H1 (cell line): ENCODE measurements at regions not wholly inside any gene's neighbourhood (a gene's known extent, or its start where the extent isn't known, plus 50 kb on each side); places are given as distances from the start of the nearest gene placed in this dataset.

Experiments used
- CTCF ChIA-PET: fragments of 300-600 bp; sonication (Branson Sonifier 250); formaldehyde crosslinking; loops from one replicate; lab custom pipeline; 2021; ENCODE audit not compliant: partially characterized antibody; lab: Charles Lee
- POLR2A ChIA-PET: fragments of 300-600 bp; sonication (Branson Sonifier 250); formaldehyde crosslinking; loops from one replicate; lab custom pipeline; 2021; ENCODE audit warnings: inconsistent platforms; ENCODE audit not compliant: partially characterized antibody; lab: Charles Lee
- DNase-seq, 2 experiments: peaks; one replicate each; pipeline versions ENCODE4 v3.0.0 to v3.0.0-alpha.2; 2010 to 2022; ENCODE audit warnings: low spot score in 2 of 2, low read depth in 1 of 2, mixed read lengths in 1 of 2
- FAIRE-seq: peaks from 2 replicates; lab custom pipeline; 2011; peaks lifted over from hg19 to GRCh38; lab: Jason Lieb, UNC
- H2AFZ ChIP-seq: 2 replicates; pipeline ENCODE4 v1.8.1; 2012; ENCODE audit warnings: low read length, inconsistent platforms
- H2AK5ac ChIP-seq: 2 replicates; pipeline ENCODE4 v1.6.1; 2013; ENCODE audit warnings: low read depth, low read length
- H2BK120ac ChIP-seq: replicated peaks from 2 replicates; pipeline ENCODE3; 2013; ENCODE audit warnings: low read depth, low read length, inconsistent platforms
- H2BK12ac ChIP-seq: 2 replicates; pipeline ENCODE4 v1.6.1; 2013; ENCODE audit warnings: low read depth, low read length
- H2BK15ac ChIP-seq: 2 replicates; pipeline ENCODE4 v1.6.1; 2013; ENCODE audit warnings: low read length
- H2BK20ac ChIP-seq: 2 replicates; pipeline ENCODE4 v1.6.1; 2013; ENCODE audit warnings: low read length
- H2BK5ac ChIP-seq: 2 replicates; pipeline ENCODE4 v1.6.1; 2013; ENCODE audit warnings: low read depth, low read length
- H3K14ac ChIP-seq: 2 replicates; pipeline ENCODE4 v1.6.1; 2013; ENCODE audit warnings: inconsistent platforms; ENCODE audit not compliant: insufficient read length
- H3K18ac ChIP-seq: 2 replicates; pipeline ENCODE4 v1.6.1; 2013; ENCODE audit warnings: low read length; ENCODE audit errors: extremely low read depth
- H3K23ac ChIP-seq: 2 replicates; pipeline ENCODE4 v1.6.1; 2013; ENCODE audit warnings: inconsistent platforms; ENCODE audit not compliant: insufficient read length
- H3K23me2 ChIP-seq: 2 replicates; pipeline ENCODE4 v1.6.1; 2013; ENCODE audit warnings: low read depth, low read length
- H3K27ac ChIP-seq: 2 replicates; pipeline ENCODE4 v1.6.1; 2011; ENCODE audit warnings: low read depth, low read length, inconsistent platforms
- H3K27me3 ChIP-seq, 4 experiments: replicated peaks in 1 of 4; 1 replicate in 1 of 4; 2 replicates in 3 of 4; pipeline versions ENCODE4 v1.6.1 to v1.8.1; 2011 to 2013; ENCODE audit warnings: low read length in 3 of 4, mild to moderate bottlenecking in 3 of 4, inconsistent platforms in 2 of 4, mixed read lengths in 2 of 4, moderate library complexity in 1 of 4; ENCODE audit not compliant: control insufficient read depth in 3 of 4, insufficient read depth in 3 of 4; ENCODE audit errors: extremely low read depth in 1 of 4
- H3K36me3 ChIP-seq, 4 experiments: 2 replicates each; pipeline versions ENCODE4 v1.6.1 to v1.8.1; 2011 to 2013; ENCODE audit warnings: mild to moderate bottlenecking in 4 of 4, low read length in 3 of 4, moderate library complexity in 2 of 4, control low read depth in 1 of 4, inconsistent platforms in 1 of 4; ENCODE audit not compliant: insufficient read depth in 4 of 4, control insufficient read depth in 2 of 4
- H3K4ac ChIP-seq: replicated peaks from 2 replicates; pipeline ENCODE3; 2013; ENCODE audit warnings: low read length, low read depth, mixed read lengths, inconsistent platforms; ENCODE audit not compliant: insufficient read length
- H3K4me1 ChIP-seq, 4 experiments: replicated peaks in 1 of 4; 1 replicate in 1 of 4; 2 replicates in 3 of 4; pipeline versions ENCODE4 v1.6.1 to v1.8.1; 2011 to 2013; ENCODE audit warnings: low read length in 3 of 4, inconsistent platforms in 2 of 4, mixed read lengths in 1 of 4; ENCODE audit not compliant: insufficient read depth in 4 of 4, control insufficient read depth in 3 of 4
- H3K4me2 ChIP-seq, 2 experiments: 2 replicates each; pipeline versions ENCODE4 v1.6.1 to v1.8.1; 2011 to 2013; ENCODE audit warnings: low read depth in 2 of 2, low read length in 2 of 2, control low read depth in 1 of 2, inconsistent platforms in 1 of 2, mild to moderate bottlenecking in 1 of 2; ENCODE audit not compliant: insufficient read depth in 1 of 2
- H3K4me3 ChIP-seq, 4 experiments: fragments of 200-600, 300-600 bp in 1 of 4; sonication (generic), shearing (Covaris generic), sonication (Bioruptor Twin) in 1 of 4; 2 replicates each; pipeline versions ENCODE4 v1.5.1 to v1.8.1; 2011 to 2016; ENCODE audit warnings: low read length in 4 of 4, low read depth in 3 of 4, control low read depth in 2 of 4, inconsistent platforms in 2 of 4, mild to moderate bottlenecking in 2 of 4, mixed read lengths in 1 of 4, moderate library complexity in 1 of 4; ENCODE audit not compliant: insufficient read depth in 2 of 4; ENCODE audit errors: extremely low read depth in 1 of 4
- H3K56ac ChIP-seq: replicated peaks from 2 replicates; pipeline ENCODE3; 2013; ENCODE audit warnings: low read depth, mild to moderate bottlenecking, mixed read lengths, low read length, inconsistent platforms; ENCODE audit not compliant: insufficient read length
- H3K79me1 ChIP-seq: 2 replicates; pipeline ENCODE4 v1.6.1; 2013; ENCODE audit warnings: low read depth, low read length, control low read depth
- H3K79me2 ChIP-seq, 2 experiments: 2 replicates each; pipeline versions ENCODE4 v1.6.1 to v1.8.1; 2012 to 2013; ENCODE audit warnings: low read length in 2 of 2, mild to moderate bottlenecking in 2 of 2, inconsistent platforms in 1 of 2; ENCODE audit not compliant: insufficient read depth in 2 of 2, control insufficient read depth in 1 of 2
- H3K9ac ChIP-seq, 4 experiments: replicated peaks in 1 of 4; 1 replicate in 1 of 4; 2 replicates in 3 of 4; pipeline versions ENCODE4 v1.6.1 to v1.8.1; 2011 to 2013; ENCODE audit warnings: low read depth in 3 of 4, low read length in 3 of 4, control low read depth in 2 of 4, mild to moderate bottlenecking in 2 of 4, moderate library complexity in 2 of 4, inconsistent platforms in 1 of 4; ENCODE audit errors: extremely low read depth in 1 of 4
- H3K9me3 ChIP-seq, 2 experiments: 2 replicates each; pipeline versions ENCODE4 v1.6.1 to v1.8.1; 2012 to 2013; ENCODE audit warnings: mild to moderate bottlenecking in 2 of 2, moderate library complexity in 2 of 2, control low read depth in 1 of 2, inconsistent platforms in 1 of 2, low read depth in 1 of 2, low read length in 1 of 2, mixed read lengths in 1 of 2; ENCODE audit not compliant: insufficient read depth in 2 of 2
- H4K20me1 ChIP-seq, 2 experiments: replicated peaks in 1 of 2; 2 replicates each; pipeline versions ENCODE3 to v1.8.1; 2011 to 2013; ENCODE audit warnings: inconsistent platforms in 2 of 2, low read length in 2 of 2, mild to moderate bottlenecking in 1 of 2; ENCODE audit not compliant: insufficient read depth in 2 of 2, control insufficient read depth in 1 of 2
- H4K5ac ChIP-seq: 2 replicates; pipeline ENCODE4 v1.6.1; 2013; ENCODE audit warnings: low read length, low read depth, mixed read lengths, inconsistent platforms; ENCODE audit not compliant: insufficient read length
- H4K8ac ChIP-seq: 2 replicates; pipeline ENCODE4 v1.8.0; 2013; ENCODE audit warnings: mild to moderate bottlenecking, moderate library complexity, low read length, inconsistent platforms; ENCODE audit not compliant: insufficient read depth; ENCODE audit errors: extremely low read depth
- H4K91ac ChIP-seq: replicated peaks from 2 replicates; pipeline ENCODE3; 2013; ENCODE audit warnings: low read length, mixed read lengths, inconsistent platforms; ENCODE audit not compliant: insufficient read length
- ATF3 ChIP-seq: IDR thresholded peaks from 2 replicates; pipeline ENCODE4 v1.6.1; 2011; ENCODE audit warnings: low read depth, mild to moderate bottlenecking, low read length; ENCODE audit not compliant: insufficient read depth
- CREB1 ChIP-seq: IDR thresholded peaks from 2 replicates; pipeline ENCODE4 v1.6.1; 2012; ENCODE audit warnings: inconsistent platforms
- HDAC6 ChIP-seq: IDR thresholded peaks from one replicate; pipeline ENCODE4 v1.7.1; 2012; ENCODE audit warnings: low read depth, mild to moderate bottlenecking, inconsistent platforms, low read length, moderate library complexity
- JUN ChIP-seq: IDR thresholded peaks from 2 replicates; pipeline ENCODE4 v1.6.1; 2011; ENCODE audit warnings: low read depth, mild to moderate bottlenecking, improper control_type of control experiment, low read length
- JUND ChIP-seq: IDR thresholded peaks from 2 replicates; pipeline ENCODE4 v1.6.1; 2011; ENCODE audit warnings: mild to moderate bottlenecking, improper control_type of control experiment, low read length
- KDM4A ChIP-seq: IDR thresholded peaks from one replicate; pipeline ENCODE4 v1.7.1; 2012; ENCODE audit warnings: low read depth, mild to moderate bottlenecking, moderate library complexity, low read length, inconsistent platforms; ENCODE audit not compliant: severe bottlenecking
- MAX ChIP-seq: IDR thresholded peaks from 2 replicates; pipeline ENCODE4 v1.6.1; 2012; ENCODE audit warnings: inconsistent platforms
- RBBP5 ChIP-seq: IDR thresholded peaks from 2 replicates; pipeline ENCODE4 v1.7.1; 2012; ENCODE audit warnings: low read depth, mild to moderate bottlenecking, inconsistent platforms, low read length, moderate library complexity, borderline replicate concordance
- RFX5 ChIP-seq: IDR thresholded peaks from 2 replicates; pipeline ENCODE4 v1.6.1; 2011; ENCODE audit warnings: low read depth, low read length, improper control_type of control experiment, borderline replicate concordance
- RXRA ChIP-seq: IDR thresholded peaks from 2 replicates; pipeline ENCODE4 v1.6.1; 2011; ENCODE audit warnings: low read depth, mild to moderate bottlenecking, low read length, moderate library complexity; ENCODE audit not compliant: insufficient read depth
- SAP30 ChIP-seq: fragments of 300-600 bp; sonication (generic); IDR thresholded peaks from 2 replicates; pipeline ENCODE4 v1.7.1; 2012; ENCODE audit warnings: low read length, moderate library complexity, mild to moderate bottlenecking, inconsistent platforms; ENCODE audit not compliant: insufficient read depth, insufficient replicate concordance
- SP4 ChIP-seq: IDR thresholded peaks from 2 replicates; pipeline ENCODE4 v1.6.1; 2012; ENCODE audit warnings: low read length, inconsistent platforms
- TCF12 ChIP-seq: IDR thresholded peaks from 2 replicates; pipeline ENCODE4 v1.6.1; 2011; ENCODE audit warnings: low read depth, mild to moderate bottlenecking, low read length
- ZNF274 ChIP-seq: IDR thresholded peaks from 2 replicates; pipeline ENCODE4 v1.7.0; 2012; ENCODE audit warnings: low read length, borderline replicate concordance; ENCODE audit errors: extremely low read depth
- WGBS, 2 experiments: shearing (Covaris generic) in 1 of 2; methylation state at CpG; one replicate each; pipeline versions ENCODE4 v1.1.6 to v1.1.7; 2013 to 2015; ENCODE audit warnings: low lambda C conversion rate in 2 of 2, mixed read lengths in 2 of 2, inconsistent platforms in 1 of 2, low coverage in 1 of 2, missing lambda C conversion rate in 1 of 2; ENCODE audit not compliant: insufficient replicate concordance in 2 of 2, insufficient coverage in 1 of 2, insufficient read length in 1 of 2; ENCODE audit errors: extremely low coverage in 1 of 2, missing lambda C conversion rate in 1 of 2; 5-methylcytosine and 5-hydroxymethylcytosine counted together

DNA sequence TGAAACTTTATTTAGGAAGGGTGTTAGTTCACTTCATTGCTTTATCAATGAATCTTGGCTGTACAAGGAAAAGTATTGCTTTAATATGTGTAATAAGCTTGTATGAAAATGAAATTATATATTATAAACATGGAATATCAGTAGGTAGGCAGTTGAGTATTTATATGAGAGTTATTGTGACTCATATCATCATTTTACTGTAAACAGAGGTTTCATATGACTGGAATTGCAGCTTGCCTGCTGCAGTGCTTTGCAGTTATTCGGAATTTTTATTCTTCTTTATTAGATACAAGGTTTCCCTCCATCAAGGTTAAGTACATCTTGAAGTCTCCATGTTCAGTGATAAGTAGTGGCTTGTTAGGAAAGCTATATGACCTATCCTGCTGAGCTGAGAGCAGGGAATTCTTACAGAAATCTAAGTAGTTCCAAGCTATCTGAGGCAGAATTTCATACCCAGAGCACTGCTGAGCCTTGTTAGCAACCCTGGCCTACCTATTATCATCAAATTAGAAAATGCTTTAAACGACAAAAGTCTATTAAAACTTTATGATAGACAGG lies 111.2 kb downstream of the MGST1 start:
- POLR2A ChIA-PET = no interaction called here
- Histone ChIP-seq H3K9me3 (no peaks in the 10 kb centered on the region), H3K79me2 (no peaks in the 10 kb centered on the region), H3K27me3 (no peaks in the 10 kb centered on the region), H2BK15ac (no peak overlapping the region), H3K9ac (no peak overlapping the region), H4K20me1 (no peaks in the 10 kb centered on the region), H3K18ac (no peak overlapping the region), H3K79me1 (no peaks in the 10 kb centered on the region), H4K91ac (no peak overlapping the region), H3K14ac (no peak overlapping the region), H3K56ac (no peak overlapping the region), H2BK5ac (no peak overlapping the region), H2AK5ac (no peak overlapping the region), H4K5ac (no peak overlapping the region), H4K8ac (no peak overlapping the region), H3K36me3 (no peaks in the 10 kb centered on the region), H3K4me1 (peaks cover 0 to 5% (median 1%) of the 10 kb centered on the region in 4 experiments; a peak in 1 of 7 replicates), H2AFZ (no peak overlapping the region), H2BK20ac (no peak overlapping the region), H2BK120ac (no peak overlapping the region), H2BK12ac (no peak overlapping the region), H3K4me3 (no peak overlapping the region), H3K4me2 (no peak overlapping the region), H3K27ac (no peak overlapping the region), H3K4ac (no peak overlapping the region), H3K23ac (no peak overlapping the region), H3K23me2 (no peaks in the 10 kb centered on the region)
- FAIRE-seq = no peak
- 88% methylated on average over 2 of the region's 2 CpGs; no CpG with 5 or more reads in 1 of the 2 experiments for WGBS, 2 experiments
- CTCF ChIA-PET = no interaction called here
- no peak for DNase-seq
- TF ChIP-seq SAP30 = no peak
- TF ChIP-seq JUN = no peak
- no peak for TF ChIP-seq RBBP5
- TF ChIP-seq TCF12 = no peak
- no peak for TF ChIP-seq JUND
- no peak for TF ChIP-seq KDM4A
- no peak for TF ChIP-seq HDAC6
- no peak for TF ChIP-seq RFX5
- no peak for TF ChIP-seq ATF3
- TF ChIP-seq CREB1 = no peak
- no peak for TF ChIP-seq RXRA
- no peak for TF ChIP-seq MAX
- no peak for TF ChIP-seq ZNF274
- TF ChIP-seq SP4 = no peak
